DND-41 (cell line): ENCODE measurements at regions not wholly inside any gene's neighbourhood (a gene's known extent, or its start where the extent isn't known, plus 50 kb on each side); places are given as distances from the start of the nearest gene placed in this dataset.

ENCODE experiments used
- ATAC-seq: fragments of 200-7000 bp; cut with Tn5 transposase; 3 replicates; pipeline ENCODE4 v1.9.1; 2021; ENCODE audit warnings: low read depth; ENCODE audit not compliant: insufficient read depth
- DNase-seq: peaks from one replicate; pipeline ENCODE4 v3.0.0-alpha.2; 2020
- H2AFZ ChIP-seq: 2 replicates; pipeline ENCODE4 v1.6.0; 2012; ENCODE audit warnings: low read depth, low read length
- H3K27ac ChIP-seq: 2 replicates; pipeline ENCODE4 v1.5.1; 2012; ENCODE audit warnings: low read length, inconsistent platforms
- H3K27me3 ChIP-seq: fragments of 200-600 bp; sonication (generic); 2 replicates; pipeline ENCODE4 v1.6.0; 2012; ENCODE audit warnings: low read length, mild to moderate bottlenecking, inconsistent platforms; ENCODE audit not compliant: insufficient read depth, poor library complexity
- H3K36me3 ChIP-seq: 2 replicates; pipeline ENCODE4 v1.5.1; 2012; ENCODE audit warnings: low read length, inconsistent platforms; ENCODE audit not compliant: insufficient read depth
- H3K4me1 ChIP-seq: 2 replicates; pipeline ENCODE4 v1.5.1; 2012; ENCODE audit warnings: mild to moderate bottlenecking, low read length; ENCODE audit not compliant: insufficient read depth
- H3K4me2 ChIP-seq: 2 replicates; pipeline ENCODE4 v1.6.0; 2012; ENCODE audit warnings: mild to moderate bottlenecking, moderate library complexity, low read length, inconsistent platforms; ENCODE audit not compliant: insufficient read depth
- H3K4me3 ChIP-seq, 2 experiments: fragments of 200-600 bp in 1 of 2; shearing (Covaris generic) in 1 of 2; 2 replicates each; pipeline ENCODE4 v1.5.1; 2012 to 2016; ENCODE audit warnings: inconsistent platforms in 2 of 2, low read length in 2 of 2, mild to moderate bottlenecking in 2 of 2, low read depth in 1 of 2, moderate library complexity in 1 of 2
- H3K79me2 ChIP-seq: 2 replicates; pipeline ENCODE4 v1.6.0; 2012; ENCODE audit warnings: low read length, inconsistent platforms; ENCODE audit not compliant: insufficient read depth
- H3K9ac ChIP-seq: 2 replicates; pipeline ENCODE4 v1.6.0; 2012; ENCODE audit warnings: low read depth, mild to moderate bottlenecking, inconsistent platforms, low read length, moderate library complexity
- H3K9me3 ChIP-seq: 2 replicates; pipeline ENCODE4 v1.5.1; 2012; ENCODE audit warnings: low read length, moderate library complexity, mild to moderate bottlenecking, inconsistent platforms; ENCODE audit not compliant: insufficient read depth, severe bottlenecking
- H4K20me1 ChIP-seq: 2 replicates; pipeline ENCODE4 v1.6.0; 2012; ENCODE audit warnings: low read length; ENCODE audit not compliant: insufficient read depth
- EZH2 ChIP-seq: IDR thresholded peaks from 3 replicates; pipeline ENCODE4 v1.6.1; 2012; ENCODE audit warnings: borderline replicate concordance, low read depth, mild to moderate bottlenecking, moderate library complexity, low read length, inconsistent platforms; ENCODE audit not compliant: severe bottlenecking
- TF ChIP-seq, protein P1 (sequence below): IDR thresholded peaks from 2 replicates; pipeline ENCODE4 v1.5.1; 2012; ENCODE audit warnings: borderline replicate concordance, low read length, moderate library complexity, mild to moderate bottlenecking; ENCODE audit not compliant: poor library complexity, severe bottlenecking; ENCODE audit errors: extremely low read depth

DNA sequence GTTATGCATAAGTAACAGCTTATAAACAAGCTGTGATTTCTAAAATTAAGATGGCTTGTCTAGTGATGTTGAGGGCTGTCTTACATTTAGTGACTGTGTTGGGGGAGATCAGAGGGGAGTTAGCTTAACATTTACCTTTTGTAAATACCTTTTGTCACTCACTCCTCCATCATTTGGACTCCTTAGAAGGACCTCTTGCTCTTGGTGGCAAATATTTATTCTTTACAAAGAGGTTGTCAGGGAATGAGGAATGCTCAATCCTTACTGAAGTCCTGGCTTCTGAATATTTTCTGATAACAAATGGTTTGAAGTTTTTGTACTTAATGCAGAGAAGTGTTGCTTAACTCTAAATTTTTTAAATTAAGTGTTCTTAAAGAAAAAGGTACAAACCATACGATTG lies 438.8 kb upstream of the FAM98A start:
- Histone ChIP-seq H3K4me1 (no peaks in the 10 kb centered on the region), H3K79me2 (no peaks in the 10 kb centered on the region), H3K9ac (no peak overlapping the region), H3K4me2 (no peak overlapping the region), H4K20me1 (no peaks in the 10 kb centered on the region), H3K36me3 (no peaks in the 10 kb centered on the region), H2AFZ (no peak overlapping the region), H3K27me3 (no peaks in the 10 kb centered on the region), H3K9me3 (no peaks in the 10 kb centered on the region), H3K4me3 (no peak overlapping the region), H3K27ac (no peak overlapping the region)
- no peak for TF ChIP-seq EZH2
- TF ChIP-seq, protein P1, sequence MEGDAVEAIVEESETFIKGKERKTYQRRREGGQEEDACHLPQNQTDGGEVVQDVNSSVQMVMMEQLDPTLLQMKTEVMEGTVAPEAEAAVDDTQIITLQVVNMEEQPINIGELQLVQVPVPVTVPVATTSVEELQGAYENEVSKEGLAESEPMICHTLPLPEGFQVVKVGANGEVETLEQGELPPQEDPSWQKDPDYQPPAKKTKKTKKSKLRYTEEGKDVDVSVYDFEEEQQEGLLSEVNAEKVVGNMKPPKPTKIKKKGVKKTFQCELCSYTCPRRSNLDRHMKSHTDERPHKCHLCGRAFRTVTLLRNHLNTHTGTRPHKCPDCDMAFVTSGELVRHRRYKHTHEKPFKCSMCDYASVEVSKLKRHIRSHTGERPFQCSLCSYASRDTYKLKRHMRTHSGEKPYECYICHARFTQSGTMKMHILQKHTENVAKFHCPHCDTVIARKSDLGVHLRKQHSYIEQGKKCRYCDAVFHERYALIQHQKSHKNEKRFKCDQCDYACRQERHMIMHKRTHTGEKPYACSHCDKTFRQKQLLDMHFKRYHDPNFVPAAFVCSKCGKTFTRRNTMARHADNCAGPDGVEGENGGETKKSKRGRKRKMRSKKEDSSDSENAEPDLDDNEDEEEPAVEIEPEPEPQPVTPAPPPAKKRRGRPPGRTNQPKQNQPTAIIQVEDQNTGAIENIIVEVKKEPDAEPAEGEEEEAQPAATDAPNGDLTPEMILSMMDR = no peak
- ATAC-seq = no peak
- no peak for DNase-seq

DNA sequence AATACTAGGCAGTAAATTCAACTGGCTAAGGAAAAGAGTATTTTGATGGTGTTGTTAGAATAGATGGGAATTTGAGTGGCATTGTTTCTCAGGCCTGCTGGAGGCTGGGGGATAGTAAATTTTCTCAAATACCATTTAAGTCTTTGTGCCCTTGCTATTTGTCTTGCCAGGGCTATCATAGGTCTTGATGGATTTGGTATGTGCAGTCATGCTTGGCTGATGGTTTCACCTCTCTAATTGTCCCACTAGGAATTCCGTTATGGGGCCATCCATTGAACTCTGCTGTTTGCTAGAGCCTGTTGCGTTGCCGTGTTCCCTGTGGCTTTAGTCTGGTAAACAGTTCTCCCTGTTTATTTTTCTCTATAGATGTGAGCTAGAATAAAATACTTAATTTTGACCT lies 438.1 kb upstream of the FAM98A start:
- ATAC-seq = no peak
- no peaks in the 10 kb centered on the region for H4K20me1 ChIP-seq
- H2AFZ ChIP-seq = no peak overlapping the region
- H3K36me3 ChIP-seq = no peaks in the 10 kb centered on the region
- H3K9me3 ChIP-seq = no peaks in the 10 kb centered on the region
- no peaks in the 10 kb centered on the region for H3K4me1 ChIP-seq
- no peak overlapping the region for H3K4me3 ChIP-seq
- no peak overlapping the region for H3K27ac ChIP-seq
- no peak for TF ChIP-seq EZH2
- TF ChIP-seq, protein P1 = no peak
- no peaks in the 10 kb centered on the region for H3K27me3 ChIP-seq
- H3K4me2 ChIP-seq = no peak overlapping the region
- no peak overlapping the region for H3K9ac ChIP-seq
- no peaks in the 10 kb centered on the region for H3K79me2 ChIP-seq
- DNase-seq = no peak

DNA sequence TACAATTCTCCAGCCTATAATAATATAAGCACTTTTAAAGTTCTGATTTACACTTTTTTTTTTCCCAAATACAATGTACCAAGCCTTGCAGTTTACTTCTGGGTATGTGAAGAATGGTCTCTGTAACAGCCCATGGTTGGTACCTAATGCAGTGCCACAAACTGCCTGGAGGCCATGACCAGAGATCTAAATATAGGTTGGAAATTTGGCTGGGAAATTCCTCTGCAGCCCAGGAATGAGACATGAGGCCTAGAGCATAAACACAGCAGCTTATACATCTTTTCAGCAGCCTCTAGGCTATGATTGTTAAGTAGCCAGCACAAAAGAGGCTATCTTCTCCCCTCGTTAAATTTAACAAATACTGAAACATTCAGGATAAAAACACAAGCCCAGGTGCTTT lies 432.0 kb upstream of the FAM98A start:
- Histone ChIP-seq H3K9me3 (no peaks in the 10 kb centered on the region), H3K4me2 (no peak overlapping the region), H3K79me2 (no peaks in the 10 kb centered on the region), H3K36me3 (no peaks in the 10 kb centered on the region), H3K27me3 (no peaks in the 10 kb centered on the region), H3K4me3 (no peak overlapping the region), H4K20me1 (no peaks in the 10 kb centered on the region), H3K9ac (no peak overlapping the region), H3K27ac (no peak overlapping the region), H3K4me1 (no peaks in the 10 kb centered on the region), H2AFZ (no peak overlapping the region)
- DNase-seq (no peak), ATAC-seq (no peak)
- TF ChIP-seq EZH2 = no peak
- TF ChIP-seq, protein P1 = no peak

DNA sequence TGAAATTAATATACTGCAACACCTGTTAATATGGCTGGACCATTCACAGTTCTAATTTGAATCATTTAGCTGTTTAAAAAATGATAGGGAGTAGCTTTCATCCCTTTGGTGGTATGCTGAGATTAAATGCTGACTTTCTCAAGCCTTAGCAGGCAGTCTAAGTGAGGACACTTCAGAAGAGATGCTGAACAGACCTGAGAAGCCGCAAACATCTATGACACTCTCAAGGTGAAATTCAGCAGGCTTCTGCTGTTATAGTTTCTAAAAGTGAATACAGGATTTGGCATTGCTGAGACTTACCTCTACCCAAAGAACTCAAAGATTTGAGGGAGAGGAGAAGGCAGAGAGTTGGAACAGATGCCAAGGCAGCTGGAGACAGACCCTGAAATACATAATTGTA lies 431.2 kb upstream of the FAM98A start:
- TF ChIP-seq EZH2 = no peak
- TF ChIP-seq, protein P1 = no peak
- no peaks in the 10 kb centered on the region for H3K27me3 ChIP-seq
- DNase-seq = no peak
- ATAC-seq = no peak
- no peaks in the 10 kb centered on the region for H3K9me3 ChIP-seq
- no peaks in the 10 kb centered on the region for H3K36me3 ChIP-seq
- no peak overlapping the region for H3K4me3 ChIP-seq
- H4K20me1 ChIP-seq = no peaks in the 10 kb centered on the region
- no peaks in the 10 kb centered on the region for H3K4me1 ChIP-seq
- no peak overlapping the region for H3K9ac ChIP-seq
- no peak overlapping the region for H3K4me2 ChIP-seq
- no peaks in the 10 kb centered on the region for H3K79me2 ChIP-seq
- no peak overlapping the region for H3K27ac ChIP-seq
- no peak overlapping the region for H2AFZ ChIP-seq
